GM19468 (cell line): ENCODE measurements at regions not wholly inside any gene's neighbourhood (a gene's known extent, or its start where the extent isn't known, plus 50 kb on each side); places are given as distances from the start of the nearest gene placed in this dataset.
"Not testable (repeated sequence)": the region's sequence is repeated elsewhere in the genome, so short reads cannot be mapped to it uniquely, and the experiment has no call there.

Source experiments
- ATAC-seq: cut with Tn5 transposase; IDR thresholded peaks from one replicate; pipeline ENCODE4 v1.9.1; 2021; ENCODE audit warnings: mild to moderate bottlenecking, moderate library complexity, moderate number of reproducible peaks; ENCODE audit not compliant: unreplicated experiment; ENCODE audit errors: extremely low read depth

GRCh38 chr21:14630556-14631069 is 84.5 kb upstream of the SAMSN1 start:
- ATAC-seq: no peak

GRCh38 chr21:14629461-14629860 is 83.3 kb upstream of the SAMSN1 start:
- no peak for ATAC-seq

GRCh38 chr21:14623079-14623478 is 77.0 kb upstream of the SAMSN1 start:
- not testable (repeated sequence) for ATAC-seq

- ATAC-seq: no peak
Measured at GRCh38 chr21:14620152-14620551, 74.0 kb upstream of the SAMSN1 start.

- ATAC-seq: no peak
Measured at GRCh38 chr21:14617871-14618270, 71.8 kb upstream of the SAMSN1 start.

GRCh38 chr21:14617040-14617393 is 70.9 kb upstream of the SAMSN1 start:
- no peak for ATAC-seq

- no peak for ATAC-seq
Measured at GRCh38 chr21:14616380-14617039, 70.4 kb upstream of the SAMSN1 start.

- ATAC-seq: no peak
Measured at GRCh38 chr21:14615359-14615974, 69.4 kb upstream of the SAMSN1 start.

- ATAC-seq: no peak
Measured at GRCh38 chr21:14614287-14614686, 68.2 kb upstream of the SAMSN1 start.

- ATAC-seq: no peak
Measured at GRCh38 chr21:14613486-14614224, 67.5 kb upstream of the SAMSN1 start.

- ATAC-seq: not testable (repeated sequence)
Measured at GRCh38 chr21:14610119-14610518, 64.0 kb upstream of the SAMSN1 start.

- ATAC-seq: no peak
Measured at GRCh38 chr21:14609274-14609673, 63.2 kb upstream of the SAMSN1 start.

GRCh38 chr21:14607262-14607661 is 61.1 kb upstream of the SAMSN1 start:
- no peak for ATAC-seq

- ATAC-seq: no peak
Measured at GRCh38 chr21:14603202-14603601, 57.1 kb upstream of the SAMSN1 start.

- no peak for ATAC-seq
Measured at GRCh38 chr21:14602382-14602958, 56.4 kb upstream of the SAMSN1 start.

GRCh38 chr21:14600569-14601297 is 54.6 kb upstream of the SAMSN1 start:
- ATAC-seq: no peak

- ATAC-seq: no peak
Measured at GRCh38 chr21:14598065-14598464, 52.0 kb upstream of the SAMSN1 start.
